ENCODE measurements at regions not wholly inside any gene's neighbourhood (a gene's known extent, or its start where the extent isn't known, plus 50 kb on each side); places are given as distances from the start of the nearest gene placed in this dataset.

- Histone ChIP-seq H3K9me3 (replicated peaks; ENCODE audit: control insufficient read depth, insufficient read depth, low read length) (no peaks in the 10 kb centered on the region), H3K4me1 (ENCODE audit: control insufficient read depth, extremely low read depth, insufficient read depth, low read length) (peaks cover 3% of the 10 kb centered on the region), H3K36me3 (ENCODE audit: control insufficient read depth in 2 of 2, extremely low read depth in 1 of 2, insufficient read depth in 2 of 2, low read length in 2 of 2) (no peaks in the 10 kb centered on the region), H3K27ac (ENCODE audit: insufficient read depth, low read depth, low read length) (no peak overlapping the region), H3K9me1 (replicated peaks; ENCODE audit: control insufficient read depth, extremely low read depth, insufficient read depth, low read length) (no peaks in the 10 kb centered on the region), H4K20me1 (replicated peaks; ENCODE audit: control insufficient read depth, extremely low read depth, insufficient read depth, low read length) (no peaks in the 10 kb centered on the region), H2AFZ (ENCODE audit: low read depth, low read length) (no peak overlapping the region), H3K4me3 (replicated peaks in 1 of 3; ENCODE audit: insufficient read depth in 1 of 3, low read depth in 1 of 3, low read length in 3 of 3) (no peak overlapping the region), H3K9ac (replicated peaks; ENCODE audit: extremely low read depth, insufficient read depth, low read length) (no peak overlapping the region), H3K4me2 (ENCODE audit: insufficient read depth, low read length) (no peak overlapping the region), H3K79me2 (ENCODE audit: control insufficient read depth, insufficient read depth, low read length) (no peaks in the 10 kb centered on the region), H3K27me3 (ENCODE audit: control insufficient read depth in 2 of 2, insufficient read depth in 2 of 2, low read length in 2 of 2) (peaks cover 16 to 20% of the 10 kb centered on the region in 2 experiments)
- no TSS peak for BruUV-seq (replicated peaks)
- FAIRE-seq: no peak
- no peak for DNase-seq (ENCODE audit: low read depth, low spot score)
- POLR2A ChIA-PET: no interaction called here
- dilution Hi-C loops (cut with MboI; ENCODE audit: extremely low pct_ligation_motif_present, low sequenced_read_pairs): no loop called here
- TF ChIP-seq EZH2 (IDR thresholded peaks at IDR 0.05; ENCODE audit: borderline replicate concordance, low read depth, low read length, severe bottlenecking) (no peak), JUN (IDR thresholded peaks at IDR 0.05; ENCODE audit: borderline replicate concordance, insufficient read depth, insufficient read length, low read depth) (no peak), FOS (IDR thresholded peaks at IDR 0.05; ENCODE audit: borderline replicate concordance, insufficient read depth, low read length) (no peak), GATA2 (IDR thresholded peaks at IDR 0.05; ENCODE audit: insufficient read depth, insufficient read length, low read depth, low read length) (no peak), MYC (IDR thresholded peaks at IDR 0.05; ENCODE audit: low read depth, low read length) (no peak), MAX (IDR thresholded peaks at IDR 0.05; ENCODE audit: insufficient read depth, insufficient read length) (no peak), POLR2A (IDR thresholded peaks at IDR 0.05; ENCODE audit: low read depth, low read length) (no peak), CTCF (IDR thresholded peaks at IDR 0.05; ENCODE audit: extremely low read depth in 1 of 2, insufficient read depth in 1 of 2, low read depth in 1 of 2, low read length in 2 of 2) (no peak), POLR2AphosphoS5 (IDR thresholded peaks at IDR 0.05; ENCODE audit: insufficient read depth, low read depth, low read length) (no peak)
- intact Hi-C loops (cut with micrococcal nuclease): no loop called here
- CTCF ChIA-PET: interaction anchor here (0.9 to 8.4 kb wide), 19 partner anchors 10 to 640 kb away, joined by 3 to 504 read pairs (median 6); partner anchors contain the start of gene UBL3
Observed at GRCh38 chr13:30111810-30112209, 195.5 kb downstream of the KATNAL1 start.
